GDM1 (cell line): ENCODE measurements at regions not wholly inside any gene's neighbourhood (a gene's known extent, or its start where the extent isn't known, plus 50 kb on each side); places are given as distances from the start of the nearest gene placed in this dataset.

Experiments
- DNase-seq: peaks from one replicate; lab custom pipeline; 2025; lab: John Stamatoyannopoulos, UW

DNA sequence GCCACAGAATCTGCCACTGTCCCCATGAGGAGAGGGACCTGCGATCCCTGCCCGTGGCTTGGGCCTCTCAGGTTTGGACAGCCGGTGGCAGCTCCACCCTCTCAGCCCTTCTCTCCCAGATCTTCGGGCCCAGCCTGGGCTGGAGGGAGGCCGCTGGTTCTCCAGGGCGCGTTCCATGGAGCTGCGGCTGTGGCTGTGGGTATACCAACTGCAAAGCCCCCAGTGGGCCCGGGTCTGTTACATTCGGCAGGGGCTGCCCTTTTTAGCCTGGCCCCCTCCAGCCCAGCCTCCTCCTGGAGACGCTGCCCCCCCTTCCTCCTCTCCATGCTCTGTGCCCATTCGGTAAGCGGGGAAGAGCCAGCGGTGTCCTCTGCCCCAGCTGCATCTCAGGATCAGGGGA, 64.7 kb upstream of the ZNF469 start:
- DNase-seq: no peak

- no peak for DNase-seq
Measured at GRCh38 chr16:88318521-88318920, 64.2 kb upstream of the ZNF469 start.

DNA sequence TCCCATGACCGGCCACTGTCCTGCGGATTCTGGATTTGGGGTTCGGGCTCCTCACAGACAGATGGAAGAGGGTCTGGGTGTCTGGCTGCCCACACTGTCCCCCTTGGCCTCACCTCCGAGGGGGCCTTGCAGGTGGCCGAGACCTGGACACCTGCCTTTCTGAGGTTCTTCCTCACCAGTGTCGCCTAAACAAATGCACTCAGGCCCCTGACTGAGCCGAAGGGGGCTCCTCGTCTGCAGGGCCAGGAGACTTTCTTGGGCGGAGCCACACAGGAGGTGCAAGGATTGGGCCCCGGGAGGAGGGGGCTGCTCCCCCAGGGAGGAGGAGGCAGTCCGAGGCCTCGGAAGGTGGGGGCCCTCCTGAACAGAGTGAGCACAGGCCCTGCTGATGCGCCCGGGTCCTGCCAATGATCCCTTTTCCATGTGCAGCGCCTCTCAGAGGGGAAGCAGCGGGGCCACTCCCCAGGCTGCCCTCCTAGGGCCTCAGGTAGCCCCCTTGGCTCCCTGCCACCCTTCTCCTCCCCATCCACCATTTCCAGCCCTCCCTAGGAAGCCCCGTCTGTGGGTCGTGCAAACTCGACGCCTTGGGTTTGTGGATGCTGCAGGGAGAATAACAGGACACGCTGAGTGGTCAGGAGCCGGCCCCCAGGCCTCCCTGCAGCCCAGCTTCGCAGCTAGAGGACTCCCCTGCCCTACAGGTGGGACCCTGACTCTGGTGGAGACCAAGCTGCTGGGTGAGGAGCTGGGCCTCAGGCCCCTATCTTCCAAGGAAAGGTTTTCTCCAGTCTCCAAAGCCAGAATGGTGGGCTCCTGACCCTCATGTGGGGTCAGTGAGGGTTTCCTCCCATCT, 63.4 kb upstream of the ZNF469 start:
- DNase-seq: no peak

- DNase-seq: no peak
Measured at GRCh38 chr16:88320947-88321634, 61.7 kb upstream of the ZNF469 start.

GRCh38 chr16:88321635-88322499, 60.9 kb upstream of the ZNF469 start:
- no peak for DNase-seq

DNA sequence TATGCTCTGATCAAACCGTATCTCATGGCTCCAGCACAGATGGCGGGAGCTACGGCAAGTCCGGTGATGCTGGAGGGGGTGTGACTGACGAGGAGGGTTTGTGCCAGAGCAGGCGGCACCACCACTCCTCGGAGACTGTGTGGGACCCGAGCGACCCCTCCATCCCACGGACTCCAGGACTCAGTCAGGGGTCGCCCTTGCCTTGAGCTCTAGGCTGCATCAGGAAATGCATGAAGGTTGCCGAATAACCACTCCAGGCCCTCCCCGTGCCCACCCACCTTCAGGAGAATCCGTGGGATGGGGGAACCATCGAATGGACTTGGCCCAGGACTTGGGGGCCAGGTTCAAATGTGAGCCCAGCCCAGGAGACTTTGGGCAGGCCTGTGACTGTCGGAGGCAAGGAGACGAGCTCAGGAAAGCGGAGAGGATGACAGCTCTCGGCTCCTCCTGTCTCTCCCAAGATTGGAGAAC, 60.2 kb upstream of the ZNF469 start:
- DNase-seq: no peak

GRCh38 chr16:88323041-88323440, 59.7 kb upstream of the ZNF469 start:
- no peak for DNase-seq

GRCh38 chr16:88323546-88324330, 59.0 kb upstream of the ZNF469 start:
- no peak for DNase-seq

GRCh38 chr16:88325087-88325750, 57.5 kb upstream of the ZNF469 start:
- DNase-seq: no peak

- DNase-seq: no peak
Measured at GRCh38 chr16:88325976-88326375, 56.8 kb upstream of the ZNF469 start.

GRCh38 chr16:88326611-88327485, 55.9 kb upstream of the ZNF469 start:
- DNase-seq: no peak

DNA sequence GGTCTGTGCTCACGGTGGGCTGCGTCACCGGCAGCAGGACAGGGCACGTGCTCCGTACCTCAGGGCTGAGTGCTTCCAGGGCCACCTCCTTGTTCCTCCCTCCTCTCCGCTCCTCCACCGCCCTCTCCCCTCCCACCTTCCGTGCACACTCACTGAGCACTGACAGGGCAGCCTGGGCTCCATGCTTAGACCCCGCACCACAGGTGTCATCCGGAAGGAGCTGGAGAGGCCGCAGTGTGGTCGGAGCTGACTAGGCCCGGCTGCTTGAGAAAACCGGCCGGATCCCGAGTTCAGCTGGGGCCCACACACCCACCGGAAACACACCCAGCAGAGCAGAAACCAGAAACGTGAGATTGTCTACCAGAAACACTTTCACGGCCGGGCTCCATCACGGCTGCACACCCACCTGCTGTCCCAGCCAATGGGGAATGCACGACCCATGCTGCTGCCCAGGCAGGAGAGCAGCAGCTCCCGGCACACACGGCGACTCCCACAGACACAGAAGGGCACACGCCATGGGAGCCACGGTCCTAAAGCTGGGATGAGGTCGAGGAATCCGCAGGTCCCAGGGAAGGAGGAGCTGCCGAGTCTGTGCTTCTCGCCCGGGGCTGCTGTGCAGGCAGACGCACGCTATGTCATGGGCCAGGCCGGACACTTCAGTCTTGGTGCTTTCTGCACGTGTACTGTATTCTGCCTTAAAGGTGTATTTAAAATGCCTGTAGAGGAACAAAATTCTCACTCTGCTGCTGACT, 55.0 kb upstream of the ZNF469 start:
- DNase-seq: no peak

- DNase-seq: no peak
Measured at GRCh38 chr16:88328313-88328980, 54.3 kb upstream of the ZNF469 start.

DNA sequence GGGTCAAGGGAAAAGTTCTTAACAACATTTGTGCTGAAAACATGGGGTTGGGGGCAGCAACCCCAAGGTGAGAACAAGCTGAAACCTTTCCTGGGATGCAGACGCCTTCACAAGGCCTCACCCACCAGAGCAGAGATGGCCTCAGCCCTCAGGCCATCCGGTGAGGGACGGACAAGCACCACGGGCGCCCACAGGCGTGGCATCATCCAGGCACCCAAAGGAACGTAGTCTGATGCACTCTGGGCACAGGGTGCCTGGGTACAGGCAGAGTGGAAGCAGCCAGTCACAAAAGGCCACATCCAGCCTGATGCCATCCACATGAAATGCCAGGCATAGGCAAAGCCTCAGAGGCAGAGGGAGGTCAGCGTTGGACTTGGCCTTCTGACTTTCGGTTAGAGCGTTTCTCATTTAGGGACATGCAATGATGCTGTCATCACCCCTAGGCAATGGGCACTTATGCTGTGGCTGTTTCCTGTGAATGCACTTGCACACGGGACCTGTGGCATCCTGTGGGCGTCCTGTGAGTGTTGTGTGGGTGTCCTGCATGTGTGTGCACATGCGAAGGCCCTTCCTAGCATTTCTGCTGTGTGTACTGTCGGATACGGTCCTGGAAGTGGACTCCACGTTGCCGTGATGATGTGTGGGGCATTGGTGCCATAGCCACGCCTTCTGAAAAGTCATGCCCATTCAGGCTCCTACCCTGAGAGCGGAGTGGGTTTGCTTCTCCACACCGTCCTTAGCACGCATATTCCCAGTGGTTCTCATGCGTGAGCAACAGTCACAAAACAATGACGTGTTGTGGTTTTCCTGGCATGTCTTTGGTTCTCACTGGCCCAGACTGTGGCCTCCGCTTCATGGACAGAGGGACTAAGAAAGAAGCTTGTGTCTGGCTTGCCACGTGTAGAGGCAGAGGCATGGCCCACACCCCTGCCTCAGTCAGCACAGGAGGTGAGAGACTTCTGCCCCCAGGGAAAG, 52.7 kb upstream of the ZNF469 start:
- no peak for DNase-seq

- DNase-seq: no peak
Measured at GRCh38 chr16:88330971-88331890, 51.5 kb upstream of the ZNF469 start.
